ENCODE measurements at regions not wholly inside any gene's neighbourhood (a gene's known extent, or its start where the extent isn't known, plus 50 kb on each side); places are given as distances from the start of the nearest gene placed in this dataset.

- no peak for DNase-seq (ENCODE audit: low spot score)
Measured at GRCh38 chr4:135670548-135670947, 1469.0 kb upstream of the PABPC4L start.

Data from hematopoietic multipotent progenitor cell treated with erythropoietin and hydrocortisone succinate and interleukin-3 and kit ligand, for 15 days (in vitro differentiated cells).